WTC11 (cell line): ENCODE measurements at regions not wholly inside any gene's neighbourhood (a gene's known extent, or its start where the extent isn't known, plus 50 kb on each side); places are given as distances from the start of the nearest gene placed in this dataset.
"Not testable (repeated sequence)": the region's sequence is repeated elsewhere in the genome, so short reads cannot be mapped to it uniquely, and the experiment has no call there.

Experiments
- ATAC-seq: fragments of 200-7000 bp; cut with Tn5 transposase; 2 replicates; pipeline ENCODE4 v1.10.0; 2021; ENCODE audit warnings: mild to moderate bottlenecking, moderate library complexity
- CTCF ChIA-PET: fragments of 300-600 bp; sonication (Branson Sonifier 250); formaldehyde crosslinking; loops from one replicate; lab custom pipeline; 2021; ENCODE audit warnings: antibody characterized with exemption; lab: Charles Lee
- POLR2A ChIA-PET: fragments of 350-600 bp; sonication (Branson Sonifier 250); formaldehyde crosslinking; loops from one replicate; lab custom pipeline; 2021; ENCODE audit warnings: antibody characterized with exemption; lab: Charles Lee
- DNase-seq: peaks from one replicate; pipeline ENCODE4 v3.0.0; 2021; ENCODE audit warnings: low spot score
- H3K27ac Mint-ChIP-seq: 2 replicates; pipeline ENCODE4 v1.8.0; 2021; ENCODE audit warnings: mixed read lengths
- H3K27me3 Mint-ChIP-seq: 2 replicates; pipeline ENCODE4 v1.8.0; 2021; ENCODE audit warnings: low read depth, mild to moderate bottlenecking, moderate library complexity, mixed read lengths
- H3K36me3 Mint-ChIP-seq: 2 replicates; pipeline ENCODE4 v1.8.0; 2021; ENCODE audit warnings: mixed read lengths
- H3K4me1 Mint-ChIP-seq: 2 replicates; pipeline ENCODE4 v1.8.0; 2022; ENCODE audit warnings: mixed read lengths
- H3K4me3 Mint-ChIP-seq: 2 replicates; pipeline ENCODE4 v1.8.0; 2021; ENCODE audit warnings: mild to moderate bottlenecking, moderate library complexity, mixed read lengths
- H3K9me3 Mint-ChIP-seq: 2 replicates; pipeline ENCODE4 v1.8.0; 2021; ENCODE audit warnings: mixed read lengths
- AR ChIP-seq: fragments of 250-450 bp; sonication (Bioruptor Pico); IDR thresholded peaks from 2 replicates; pipeline ENCODE4 v1.9.0; 2021; ENCODE audit warnings: mild to moderate bottlenecking
- HMGA2 ChIP-seq: fragments of 250-450 bp; sonication (Bioruptor Pico); IDR thresholded peaks from 2 replicates; pipeline ENCODE4 v1.4.0; 2021; ENCODE audit warnings: mild to moderate bottlenecking, moderate library complexity
- NFATC4 ChIP-seq: fragments of 250-450 bp; sonication (Bioruptor Pico); IDR thresholded peaks from 2 replicates; pipeline ENCODE4 v1.9.0; 2021; ENCODE audit warnings: mild to moderate bottlenecking
- PRRX2 ChIP-seq: fragments of 250-450 bp; sonication (Bioruptor Pico); IDR thresholded peaks from 2 replicates; pipeline ENCODE4 v1.8.0; 2021; ENCODE audit warnings: mild to moderate bottlenecking
- RORB ChIP-seq: fragments of 250-450 bp; sonication (Bioruptor Pico); IDR thresholded peaks from 2 replicates; pipeline ENCODE4 v1.9.0; 2021; ENCODE audit warnings: mild to moderate bottlenecking
- ZNF121 ChIP-seq: sonication (generic); formaldehyde crosslinking; IDR thresholded peaks from 2 replicates; pipeline ENCODE4 v1.8.0; 2023; ENCODE audit warnings: missing genetic modification reagents
- ZNF416 ChIP-seq: fragments of 250-450 bp; sonication (Bioruptor Pico); IDR thresholded peaks from 2 replicates; pipeline ENCODE4 v1.9.0; 2021; ENCODE audit warnings: mild to moderate bottlenecking, inconsistent platforms
- ZNF532 ChIP-seq: fragments of 250-450 bp; sonication (Bioruptor Pico); IDR thresholded peaks from 2 replicates; pipeline ENCODE4 v1.9.0; 2021; ENCODE audit warnings: mild to moderate bottlenecking, borderline replicate concordance
- TF ChIP-seq, protein P1 (sequence below): fragments of 250-450 bp; sonication (Bioruptor Pico); conservative IDR thresholded peaks from 2 replicates; pipeline ENCODE4 v1.9.0; 2021; ENCODE audit warnings: mild to moderate bottlenecking
- TF ChIP-seq, protein P2 (sequence below): sonication (generic); formaldehyde crosslinking; IDR thresholded peaks from 2 replicates; pipeline ENCODE4 v1.8.1; 2022; ENCODE audit warnings: low read depth, missing genetic modification reagents, borderline replicate concordance

- POLR2A ChIA-PET: interaction anchor here (1.1 kb wide), 1 partner anchor 11 kb away, joined by 3 read pairs; no protein-coding TSS in a partner anchor
- Mint-ChIP-seq H3K4me3 (no peak overlapping the region), H3K27me3 (peaks cover 3% of the 10 kb centered on the region; the same call in 1 of the 2 replicates), H3K4me1 (peaks cover 54% of the 10 kb centered on the region), H3K36me3 (peaks cover 67% of the 10 kb centered on the region), H3K9me3 (no peaks in the 10 kb centered on the region; the same call in 1 of the 2 replicates), H3K27ac (no peak overlapping the region; the same call in 1 of the 2 replicates)
- no peak for DNase-seq
- ATAC-seq: no peak
- CTCF ChIA-PET: interaction anchor here (1.1 kb wide), 1 partner anchor 26 kb away, joined by 3 read pairs; no protein-coding TSS in a partner anchor
- peak; percentile 44; the same call in 1 of the 2 replicates for TF ChIP-seq NFATC4
- TF ChIP-seq PRRX2 (CRISPR knock-in tag): 0 out of 2 replicates have a peak, but pooled peaks have one; percentile 40
- TF ChIP-seq, protein P1, sequence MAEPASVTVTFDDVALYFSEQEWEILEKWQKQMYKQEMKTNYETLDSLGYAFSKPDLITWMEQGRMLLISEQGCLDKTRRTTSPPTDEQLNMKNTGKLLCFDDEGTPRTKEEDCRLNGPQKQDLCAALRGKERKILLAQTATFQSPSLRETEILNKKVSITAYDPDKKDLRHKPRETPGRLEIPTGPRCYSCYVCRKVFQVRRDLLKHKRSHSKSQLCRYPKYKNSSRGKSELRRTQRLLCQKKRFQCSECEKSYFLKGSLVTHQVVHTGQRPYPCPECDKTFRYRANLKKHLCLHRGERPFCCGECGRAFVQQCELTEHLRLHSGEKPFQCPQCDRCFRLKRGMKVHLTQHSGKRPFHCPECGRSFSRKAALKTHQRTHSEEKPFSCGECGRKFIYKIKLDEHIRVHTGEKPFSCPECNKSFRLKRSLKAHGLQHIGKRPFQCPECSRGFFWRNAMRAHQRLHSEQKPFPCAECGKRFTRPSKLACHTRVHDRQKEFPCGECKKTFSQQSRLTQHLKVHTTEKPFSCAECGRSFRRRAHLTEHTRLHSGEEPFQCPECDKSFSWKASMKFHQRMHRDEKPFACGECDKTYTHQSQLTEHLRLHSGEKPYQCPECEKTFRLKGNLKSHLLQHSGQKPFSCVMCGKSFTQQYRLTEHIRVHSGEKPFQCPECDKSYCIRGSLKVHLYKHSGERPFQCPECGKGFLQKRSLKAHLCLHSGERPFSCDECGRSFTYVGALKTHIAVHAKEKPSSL: peak; percentile 19; the same call in 1 of the 2 replicates
- TF ChIP-seq ZNF416 (CRISPR knock-in tag): peak; percentile 44; the same call in 1 of the 2 replicates
- TF ChIP-seq, protein P2, sequence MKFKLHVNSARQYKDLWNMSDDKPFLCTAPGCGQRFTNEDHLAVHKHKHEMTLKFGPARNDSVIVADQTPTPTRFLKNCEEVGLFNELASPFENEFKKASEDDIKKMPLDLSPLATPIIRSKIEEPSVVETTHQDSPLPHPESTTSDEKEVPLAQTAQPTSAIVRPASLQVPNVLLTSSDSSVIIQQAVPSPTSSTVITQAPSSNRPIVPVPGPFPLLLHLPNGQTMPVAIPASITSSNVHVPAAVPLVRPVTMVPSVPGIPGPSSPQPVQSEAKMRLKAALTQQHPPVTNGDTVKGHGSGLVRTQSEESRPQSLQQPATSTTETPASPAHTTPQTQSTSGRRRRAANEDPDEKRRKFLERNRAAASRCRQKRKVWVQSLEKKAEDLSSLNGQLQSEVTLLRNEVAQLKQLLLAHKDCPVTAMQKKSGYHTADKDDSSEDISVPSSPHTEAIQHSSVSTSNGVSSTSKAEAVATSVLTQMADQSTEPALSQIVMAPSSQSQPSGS: no peak
- TF ChIP-seq HMGA2: no peak
These were observed 115.4 kb upstream of the MAP2 start for GRCh38 chr2:209308415-209308814.

DNA sequence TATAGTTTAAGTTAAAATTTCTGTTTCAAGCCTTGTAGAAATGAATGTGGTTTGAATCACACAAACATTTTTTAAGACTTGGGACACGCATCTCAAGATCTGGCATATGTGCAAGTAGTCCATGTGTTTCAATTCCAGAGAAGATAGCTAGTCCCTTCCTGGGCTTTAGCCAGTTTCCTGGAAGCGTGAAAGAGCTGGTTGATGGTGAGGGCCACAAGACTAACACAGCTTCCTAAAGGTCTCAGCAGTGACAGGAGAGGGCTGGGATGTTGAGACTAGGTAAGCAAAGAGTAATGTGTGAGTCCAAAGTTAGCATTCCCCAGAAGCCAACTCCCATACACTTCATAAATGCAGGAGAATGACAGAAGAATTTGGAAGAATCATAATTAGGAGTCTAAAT is 111.9 kb upstream of the MAP2 start:
- CTCF ChIA-PET: interaction anchor here (1.4 kb wide), 1 partner anchor 9 kb away, joined by 3 read pairs; no protein-coding TSS in a partner anchor
- Mint-ChIP-seq H3K4me3 (no peak overlapping the region), H3K27ac (no peak overlapping the region), H3K4me1 (peaks cover 43% of the 10 kb centered on the region), H3K36me3 (peaks cover 33% of the 10 kb centered on the region), H3K27me3 (peaks cover 3% of the 10 kb centered on the region; the same call in 1 of the 2 replicates)
- POLR2A ChIA-PET: no interaction called here
- TF ChIP-seq ZNF532 (CRISPR knock-in tag): peak; percentile 59; the same call in 1 of the 2 replicates
- TF ChIP-seq RORB: no peak
- TF ChIP-seq, protein P1: peak; percentile 56; the same call in 1 of the 2 replicates
- TF ChIP-seq, all 79 proteins: peak for 2
- H3K9me3 Mint-ChIP-seq: no peaks in the 10 kb centered on the region
- ATAC-seq (no peak), DNase-seq (no peak)

DNA sequence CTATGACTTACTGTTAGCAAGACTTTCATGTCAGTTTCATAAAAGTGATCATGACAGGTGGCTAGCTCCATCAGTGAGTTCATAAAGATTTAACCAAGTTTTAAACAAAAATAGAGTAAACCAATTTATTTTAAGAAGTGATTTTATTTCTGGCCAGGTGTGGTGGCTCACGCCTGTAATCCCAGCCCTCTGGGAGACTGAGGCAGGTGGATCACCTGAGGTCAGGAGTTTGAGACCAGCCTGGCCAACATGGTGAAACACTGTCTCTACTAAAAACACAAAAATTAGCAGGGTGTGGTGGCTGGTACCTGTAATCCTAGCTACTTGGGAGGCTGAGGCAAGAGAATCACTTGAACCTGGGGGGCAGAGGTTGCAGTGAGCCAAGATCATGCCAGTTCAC is 111.4 kb upstream of the MAP2 start:
- H3K27me3 Mint-ChIP-seq, H3K27ac Mint-ChIP-seq, DNase-seq, H3K4me3 Mint-ChIP-seq, H3K9me3 Mint-ChIP-seq, ATAC-seq: not testable (repeated sequence)
- H3K4me1 Mint-ChIP-seq: peaks cover 44% of the 10 kb centered on the region
- ChIA-PET CTCF (interaction anchor here (1.4 kb wide), 1 partner anchor 8 kb away, joined by 3 read pairs; no protein-coding TSS in a partner anchor), POLR2A (interaction anchor here (0.9 kb wide), 1 partner anchor 10 kb away, joined by 3 read pairs; no protein-coding TSS in a partner anchor)
- H3K36me3 Mint-ChIP-seq: peaks cover 31% of the 10 kb centered on the region
- peak; percentile 63; the same call in 1 of the 2 replicates for TF ChIP-seq ZNF532 (CRISPR knock-in tag)
- peak; percentile 77; the same call in 1 of the 2 replicates for TF ChIP-seq AR
- TF ChIP-seq ZNF121: peak; percentile 41; the same call in 1 of the 2 replicates
